Activated effector memory CD4-positive, alpha-beta T cell treated with Interleukin-2 at 50 U/mL for 16 hours (primary cell): ENCODE measurements at regions not wholly inside any gene's neighbourhood (a gene's known extent, or its start where the extent isn't known, plus 50 kb on each side); places are given as distances from the start of the nearest gene placed in this dataset.
"Not testable (repeated sequence)": the region's sequence is repeated elsewhere in the genome, so short reads cannot be mapped to it uniquely, and the experiment has no call there.

Experiments used
- DNase-seq: peaks from one replicate; pipeline ENCODE4 v3.0.0-alpha.2; 2020

GRCh38 chr5:10921160-10921559 lies 160.1 kb upstream of the DAP start:
- DNase-seq = no peak

DNA sequence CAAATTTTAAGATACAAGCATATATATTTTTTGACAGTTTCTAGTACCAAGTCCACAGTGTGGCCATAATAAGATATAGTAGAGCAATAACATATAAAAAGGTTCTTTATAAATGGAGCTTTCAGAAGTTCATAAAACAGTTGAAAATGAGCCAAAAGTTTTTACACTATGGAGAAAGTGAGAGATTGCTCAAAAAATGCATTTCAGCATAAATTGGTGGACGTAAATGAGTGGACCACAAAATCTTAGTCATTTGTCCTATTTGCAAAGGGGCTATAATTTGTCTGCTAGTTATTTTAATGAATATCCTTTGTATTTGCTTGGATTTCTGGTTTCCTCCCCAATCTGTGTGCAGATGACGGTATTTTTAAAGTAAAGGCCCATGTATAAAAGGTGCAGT lies 159.4 kb upstream of the DAP start:
- DNase-seq = no peak

DNA sequence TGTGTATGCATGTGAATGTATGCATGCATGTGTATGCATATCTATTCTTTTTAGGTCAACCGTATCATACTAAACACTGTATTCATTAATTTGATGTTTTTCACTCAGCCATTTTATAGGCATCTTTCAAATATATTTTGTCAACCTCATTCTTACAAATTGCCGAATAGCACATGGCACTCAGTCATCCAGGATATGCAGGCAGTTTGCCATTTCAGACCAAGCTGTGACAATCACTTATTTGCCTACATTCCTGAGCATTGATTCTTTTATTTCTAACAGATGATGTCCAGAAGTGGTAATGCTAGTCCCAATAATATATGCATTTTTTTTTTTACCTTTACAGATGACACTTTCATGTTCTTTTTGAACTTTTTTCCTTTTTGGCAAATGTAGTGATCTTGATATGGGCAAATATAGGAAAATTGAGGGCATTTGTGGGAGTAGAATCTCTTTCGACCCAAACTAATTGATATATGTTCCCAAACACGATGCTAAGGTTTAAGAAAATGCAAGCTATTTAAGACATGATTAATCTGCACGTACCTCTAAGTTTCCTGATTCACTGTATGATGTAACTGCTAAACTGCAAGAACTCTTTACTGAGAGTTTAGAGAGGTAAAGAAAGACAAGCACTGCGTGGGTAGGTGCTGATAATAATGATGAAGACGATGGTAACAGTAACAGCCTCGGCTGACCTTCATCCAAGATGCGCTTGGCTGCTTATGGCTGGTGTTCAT lies 153.9 kb upstream of the DAP start:
- no peak for DNase-seq

DNA sequence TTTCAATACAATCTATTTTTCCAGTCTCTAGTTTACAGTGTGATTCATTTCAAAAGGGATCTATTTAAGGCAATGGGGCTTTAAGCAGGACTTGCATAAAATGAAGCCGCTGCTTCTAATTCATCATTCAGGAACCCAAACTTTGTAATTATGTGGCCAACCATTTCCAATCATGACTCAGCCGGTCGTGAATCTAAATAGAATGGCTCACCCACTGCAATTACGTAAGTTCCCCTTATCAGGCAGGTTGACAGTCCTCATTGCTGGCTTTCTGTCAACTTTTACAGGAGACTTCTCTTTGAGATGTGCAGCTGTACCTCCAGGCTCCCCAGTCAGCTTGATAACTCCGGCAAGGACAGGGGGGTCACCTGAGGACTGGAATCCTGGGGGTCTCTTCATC lies 152.8 kb upstream of the DAP start:
- DNase-seq = no peak

GRCh38 chr5:10913181-10913810 lies 152.3 kb upstream of the DAP start:
- no peak for DNase-seq

- no peak for DNase-seq
Observed at GRCh38 chr5:10912435-10912834, 151.4 kb upstream of the DAP start.

DNA sequence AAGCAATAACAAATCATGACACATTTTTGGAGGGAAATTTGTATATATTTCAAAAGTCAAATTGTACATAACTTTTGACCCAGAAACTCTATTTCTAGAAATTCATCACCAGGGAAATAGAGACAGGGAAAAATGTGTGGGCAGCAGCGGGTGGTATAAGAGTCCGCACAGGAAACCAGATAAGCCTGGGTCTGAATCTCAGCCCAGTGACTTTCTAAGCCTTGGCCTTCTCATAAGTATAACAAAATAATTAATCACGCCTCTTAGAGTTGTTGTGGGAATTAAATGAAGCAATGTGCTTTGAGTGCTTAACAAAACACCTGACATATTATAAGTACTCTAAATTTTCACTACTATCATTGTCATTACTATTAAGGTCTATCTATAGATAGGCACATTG lies 149.2 kb upstream of the DAP start:
- DNase-seq = no peak

GRCh38 chr5:10904862-10905432 lies 143.9 kb upstream of the DAP start:
- DNase-seq = no peak

GRCh38 chr5:10903786-10904560 lies 142.9 kb upstream of the DAP start:
- no peak for DNase-seq

- no peak for DNase-seq
Observed at GRCh38 chr5:10902145-10902544, 141.1 kb upstream of the DAP start.

DNA sequence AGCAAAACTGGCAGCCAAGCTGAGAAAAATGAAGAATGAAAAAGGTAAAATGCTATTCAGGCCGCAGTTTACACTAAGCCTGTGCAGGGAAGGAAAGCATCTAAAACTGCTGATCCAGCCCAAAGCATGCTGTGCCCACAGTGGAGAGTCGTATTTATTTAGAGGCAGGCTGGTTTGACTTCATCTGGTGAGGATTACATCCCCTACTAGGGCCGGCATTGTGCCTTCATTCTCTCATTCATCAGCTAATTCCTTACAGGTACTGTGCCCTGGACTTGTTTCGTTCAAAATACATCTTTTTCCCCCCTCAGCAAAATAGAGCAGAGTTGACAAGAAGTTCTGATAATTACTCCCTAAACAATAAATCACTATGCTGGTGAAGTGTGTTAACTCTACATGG lies 137.5 kb upstream of the DAP start:
- DNase-seq = no peak

DNA sequence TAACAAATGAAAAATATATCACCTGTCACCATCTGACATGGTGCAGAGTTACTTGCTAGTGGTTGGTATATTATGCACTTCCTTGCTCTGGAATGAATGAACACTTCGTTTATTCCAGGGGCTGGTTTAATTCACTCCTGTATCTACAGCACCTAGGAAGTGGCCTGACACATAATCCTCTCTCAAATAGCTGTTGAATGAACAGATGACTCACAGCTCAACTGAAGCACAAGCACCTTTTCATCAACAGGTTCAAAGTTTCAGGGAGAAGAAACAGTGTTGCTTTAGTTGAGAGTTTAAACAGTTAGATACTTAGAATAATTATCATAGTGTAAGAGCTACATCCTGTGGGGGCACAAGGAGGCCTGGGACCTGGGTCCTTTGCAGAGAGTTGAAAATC lies 135.0 kb upstream of the DAP start:
- no peak for DNase-seq

GRCh38 chr5:10894445-10895054 lies 133.5 kb upstream of the DAP start:
- no peak for DNase-seq

- no peak for DNase-seq
Observed at GRCh38 chr5:10892911-10893215, 131.8 kb upstream of the DAP start.

DNA sequence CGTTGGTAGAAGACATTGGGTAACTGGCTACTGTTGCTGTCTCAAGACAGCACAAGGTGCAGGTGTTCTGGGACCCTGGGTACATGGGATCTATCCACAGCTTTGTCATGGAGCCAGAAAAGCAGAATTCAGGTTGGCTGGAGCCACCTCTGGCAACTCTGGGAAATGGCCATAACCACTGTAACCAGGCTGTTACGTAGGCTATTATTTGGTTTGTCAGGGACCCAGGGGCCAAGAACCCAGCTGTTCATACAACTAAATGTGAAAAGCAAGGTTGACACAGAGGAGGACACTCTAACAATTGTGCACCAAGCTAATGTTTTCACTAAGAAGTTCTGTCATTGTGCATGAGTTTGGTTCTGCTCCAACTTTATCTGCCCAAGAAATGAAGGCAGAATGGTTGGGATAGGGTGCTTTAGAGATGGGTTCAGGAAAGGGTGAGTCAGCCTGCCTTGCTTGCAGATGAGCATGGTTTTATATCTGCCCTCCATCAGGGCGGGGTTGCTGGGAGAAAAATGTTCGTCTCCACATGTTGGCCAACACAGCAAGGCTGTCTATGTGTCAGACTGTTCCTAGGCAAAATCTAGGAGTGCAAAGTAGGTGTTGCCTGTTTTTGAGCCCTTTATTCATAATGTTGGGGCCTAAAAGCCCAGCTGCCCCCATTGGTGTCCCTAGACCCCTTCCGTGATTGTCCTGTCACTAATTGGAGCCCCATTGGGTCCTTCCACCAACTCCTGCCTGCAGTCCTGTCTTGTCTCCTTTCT lies 131.3 kb upstream of the DAP start:
- no peak for DNase-seq

DNA sequence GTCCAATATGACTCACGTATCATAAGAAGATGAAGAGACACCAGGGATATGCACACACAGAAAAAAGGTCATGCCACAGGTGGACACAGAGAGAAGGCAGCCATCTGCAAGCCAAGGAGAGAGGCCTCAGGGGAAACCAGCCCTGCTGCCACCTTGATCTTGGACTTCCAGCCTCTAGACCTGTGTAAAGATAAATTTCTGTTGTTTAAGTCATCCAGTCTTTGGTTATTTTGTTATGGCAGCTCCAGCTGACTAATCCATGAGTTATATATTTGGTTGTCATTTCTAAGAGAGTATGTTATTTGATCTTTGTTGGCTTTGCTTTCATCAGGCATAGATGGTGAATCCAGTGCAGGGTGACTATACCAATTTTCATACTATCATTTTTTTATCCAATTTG lies 130.2 kb upstream of the DAP start:
- no peak for DNase-seq

DNA sequence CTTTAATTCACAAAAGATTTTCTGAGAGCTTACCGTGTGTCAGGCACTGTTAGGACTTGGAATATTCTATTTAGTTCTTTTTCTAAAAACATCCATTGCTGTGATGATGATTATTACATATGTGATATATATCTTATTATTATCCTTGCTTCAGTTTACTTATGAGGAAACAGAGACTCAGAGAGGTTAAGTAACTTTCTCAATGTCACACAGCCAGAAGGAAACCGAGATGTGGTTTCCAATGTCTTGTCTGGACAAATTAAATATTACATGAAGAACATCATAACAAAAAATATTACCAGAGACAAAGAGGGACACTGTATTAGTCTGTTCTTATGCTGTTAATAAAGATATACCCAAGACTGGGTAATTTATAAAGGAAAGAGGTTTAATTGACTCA lies 125.5 kb upstream of the DAP start:
- DNase-seq = no peak

GRCh38 chr5:10885026-10885425 lies 124.0 kb upstream of the DAP start:
- no peak for DNase-seq

DNA sequence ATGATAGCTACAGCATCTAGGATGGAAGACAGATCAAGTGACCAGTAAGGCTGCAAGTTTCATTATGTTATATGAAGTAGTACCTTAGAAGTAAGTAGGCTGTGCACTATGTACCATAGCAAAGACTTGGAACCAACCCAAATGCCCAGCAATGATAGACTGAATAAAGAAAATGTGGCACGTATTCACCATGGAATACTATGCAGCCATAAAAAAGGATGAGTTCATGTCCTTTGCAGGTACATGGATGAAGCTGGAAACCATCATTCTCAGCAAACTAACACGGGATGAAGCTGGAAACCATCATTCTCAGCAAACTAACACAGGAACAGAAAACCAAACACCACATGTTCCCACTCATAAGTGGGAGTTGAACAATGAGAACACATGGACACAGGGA lies 122.9 kb upstream of the DAP start:
- not testable (repeated sequence) for DNase-seq

DNA sequence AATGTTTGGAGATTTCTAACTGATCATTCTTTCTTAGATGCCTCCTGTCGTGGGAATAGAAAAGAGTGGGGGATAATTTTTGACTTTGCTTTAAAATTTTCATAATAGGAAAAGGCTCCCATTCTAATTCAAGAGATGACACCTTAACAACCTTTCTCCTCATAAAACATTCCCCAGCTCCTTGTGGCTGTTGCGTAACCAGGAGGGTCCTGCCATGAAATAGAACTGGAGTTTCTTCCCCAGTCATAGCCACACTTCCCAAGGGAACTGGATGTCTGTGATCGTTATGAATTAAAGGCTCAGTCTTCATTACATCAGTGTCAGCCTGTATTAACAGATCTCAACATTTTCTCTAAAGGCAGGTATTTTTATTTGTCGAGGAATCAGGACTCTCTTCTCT lies 119.9 kb upstream of the DAP start:
- no peak for DNase-seq

DNA sequence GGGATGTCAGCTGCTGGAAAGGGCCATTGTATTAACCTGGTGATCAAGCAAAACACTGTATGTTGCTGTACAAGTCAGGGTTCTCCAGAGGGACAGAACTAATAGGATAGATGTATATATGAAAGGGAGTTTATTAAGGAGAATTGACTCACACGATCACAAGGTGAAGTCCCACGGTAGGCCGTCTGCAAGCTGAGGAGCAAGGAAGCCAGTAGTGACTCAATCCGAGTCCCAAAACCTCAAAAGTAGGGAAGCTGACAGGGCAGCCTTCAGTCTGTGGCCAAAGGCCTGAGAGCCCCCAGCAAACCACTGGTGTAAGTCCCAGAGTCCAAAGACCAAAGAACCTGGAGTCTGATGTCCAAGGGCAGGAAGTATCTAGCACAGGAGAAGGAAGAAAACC lies 116.0 kb upstream of the DAP start:
- DNase-seq = not testable (repeated sequence)

DNA sequence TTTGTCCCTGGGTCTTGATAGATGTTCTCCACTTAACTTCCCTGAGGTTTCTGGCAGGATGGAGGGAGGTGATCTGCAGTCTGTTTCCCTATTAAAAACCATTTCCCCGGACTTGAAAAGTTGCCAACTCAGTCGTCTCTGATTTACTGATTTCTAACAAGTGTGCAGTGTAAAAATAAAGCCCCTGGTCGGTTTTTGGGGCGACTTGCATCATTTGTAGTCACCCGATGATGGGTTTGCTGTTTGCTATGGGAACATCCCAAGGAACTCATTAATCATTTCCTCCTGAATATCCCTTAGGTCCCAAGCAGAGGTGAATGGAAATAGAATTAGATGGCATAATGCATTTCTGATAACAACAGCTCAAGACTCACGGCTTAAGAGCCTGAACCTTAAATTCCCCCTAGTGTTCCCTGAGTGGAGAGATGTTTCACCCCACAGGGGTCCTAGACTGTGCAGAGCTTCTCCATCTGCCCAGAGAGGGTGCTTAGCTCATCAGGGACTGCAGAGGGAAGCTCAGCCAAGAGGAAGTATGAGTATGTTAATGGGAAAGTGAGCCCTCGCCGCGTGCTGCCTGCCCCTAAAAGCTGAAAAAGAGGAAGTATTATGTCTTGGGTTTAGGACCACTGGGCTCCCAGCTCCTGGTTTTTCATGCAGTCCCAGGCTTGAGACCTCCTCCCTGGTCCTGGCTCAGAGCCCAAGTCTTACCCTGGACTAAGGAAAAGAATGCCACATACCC lies 115.1 kb upstream of the DAP start:
- no peak for DNase-seq
